CD4-positive, alpha-beta T cell (primary cell): ENCODE measurements at regions not wholly inside any gene's neighbourhood (a gene's known extent, or its start where the extent isn't known, plus 50 kb on each side); places are given as distances from the start of the nearest gene placed in this dataset.
"Not testable (repeated sequence)": the region's sequence is repeated elsewhere in the genome, so short reads cannot be mapped to it uniquely, and the experiment has no call there.

Source experiments
- ATAC-seq: fragments of 200-7000 bp; cut with Tn5 transposase; one replicate; pipeline ENCODE4 v1.10.0; 2022; ENCODE audit warnings: mild to moderate bottlenecking; ENCODE audit not compliant: poor library complexity
- CTCF ChIA-PET: fragments of 350-600 bp; sonication (Branson Sonifier 250); formaldehyde crosslinking; loops from one replicate; lab custom pipeline; 2021; ENCODE audit warnings: antibody characterized with exemption, inconsistent platforms; lab: Charles Lee
- POLR2A ChIA-PET: fragments of 350-600 bp; sonication (Branson Sonifier 250); formaldehyde crosslinking; loops from one replicate; lab custom pipeline; 2021; ENCODE audit warnings: antibody characterized with exemption, inconsistent platforms; lab: Charles Lee
- DNase-seq, 14 experiments: peaks; one replicate each; pipeline ENCODE4 v3.0.0-alpha.2; 2013 to 2020; ENCODE audit warnings: mixed read lengths in 2 of 14
- H3K27ac ChIP-seq, 2 donors: one replicate each; pipeline versions ENCODE4 v1.5.1 to v1.7.0; 2013; ENCODE audit warnings: low read length in 2 of 2, low read depth in 1 of 2, mild to moderate bottlenecking in 1 of 2
- H3K27me3 ChIP-seq, 2 experiments: 1 replicate in 1 of 2; 2 replicates in 1 of 2; pipeline versions ENCODE4 v1.6.1 to v1.7.0; 2013; ENCODE audit warnings: low read length in 2 of 2, control low read depth in 1 of 2, mild to moderate bottlenecking in 1 of 2, moderate library complexity in 1 of 2; ENCODE audit not compliant: insufficient read depth in 2 of 2, control insufficient read depth in 1 of 2
- H3K36me3 ChIP-seq: one replicate; pipeline ENCODE4 v1.6.1; 2013; ENCODE audit warnings: low read length, control low read depth; ENCODE audit not compliant: insufficient read depth
- H3K4me1 ChIP-seq: one replicate; pipeline ENCODE4 v1.6.1; 2013; ENCODE audit warnings: low read length, control low read depth; ENCODE audit not compliant: insufficient read depth
- H3K4me3 ChIP-seq: one replicate; pipeline ENCODE4 v1.5.1; 2013; ENCODE audit warnings: mild to moderate bottlenecking, low read length, moderate library complexity
- H3K9me3 ChIP-seq, 2 experiments: 1 replicate in 1 of 2; 2 replicates in 1 of 2; pipeline versions ENCODE4 v1.6.1 to v1.7.0; 2013; ENCODE audit warnings: low read length in 2 of 2, mild to moderate bottlenecking in 2 of 2, control low read depth in 1 of 2, moderate library complexity in 1 of 2; ENCODE audit not compliant: control insufficient read depth in 1 of 2, insufficient read depth in 1 of 2
- H3K27ac Mint-ChIP-seq: one replicate; pipeline ENCODE4 v1.8.0; 2020; ENCODE audit warnings: mixed read lengths
- H3K27me3 Mint-ChIP-seq: one replicate; pipeline ENCODE4 v1.8.0; 2021; ENCODE audit warnings: mixed read lengths
- H3K36me3 Mint-ChIP-seq: one replicate; pipeline ENCODE4 v1.8.0; 2021; ENCODE audit warnings: low read depth, mixed read lengths
- H3K4me1 Mint-ChIP-seq: one replicate; pipeline ENCODE4 v1.8.0; 2021; ENCODE audit warnings: low read depth, mixed read lengths
- H3K4me3 Mint-ChIP-seq: one replicate; pipeline ENCODE4 v1.8.0; 2020; ENCODE audit warnings: mild to moderate bottlenecking, mixed read lengths
- H3K9me3 Mint-ChIP-seq: one replicate; pipeline ENCODE4 v1.8.0; 2020; ENCODE audit warnings: mixed read lengths
- intact Hi-C, 2 experiments: fragments of 100-400 bp; cut with DNase I in 1 of 2; cut with micrococcal nuclease in 1 of 2; formaldehyde crosslinking; loops; one replicate each; pipeline versions ENCODE4 v1.15.1 to v1.9.0; 2023 to 2025; cut with DNase I, micrococcal nuclease
- TF ChIP-seq, protein P1 (sequence below): fragments of 200-600 bp; IDR thresholded peaks from one replicate; pipeline ENCODE4 v1.8.0; 2022; ENCODE audit warnings: antibody characterized with exemption, mild to moderate bottlenecking

DNA sequence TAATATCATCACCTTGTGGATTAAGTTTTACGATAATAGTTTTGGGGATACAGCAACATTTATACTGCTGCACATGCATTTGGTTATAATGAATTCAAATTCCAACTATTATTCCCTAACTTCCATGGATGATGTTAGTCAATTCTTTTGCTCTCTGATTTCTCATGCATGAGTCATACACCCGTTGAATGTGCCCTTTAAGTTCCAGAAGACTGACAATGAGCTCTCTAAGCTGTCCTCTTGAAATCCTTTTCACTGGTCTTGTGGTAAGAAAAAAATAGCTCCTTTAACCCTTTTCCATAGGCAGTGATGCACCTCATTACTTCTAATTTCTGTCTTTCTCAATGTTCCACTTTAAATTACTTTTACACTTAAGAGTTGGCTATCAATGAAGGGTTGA, 1095.2 kb upstream of the POU3F4 start:
- TF ChIP-seq, protein P1, sequence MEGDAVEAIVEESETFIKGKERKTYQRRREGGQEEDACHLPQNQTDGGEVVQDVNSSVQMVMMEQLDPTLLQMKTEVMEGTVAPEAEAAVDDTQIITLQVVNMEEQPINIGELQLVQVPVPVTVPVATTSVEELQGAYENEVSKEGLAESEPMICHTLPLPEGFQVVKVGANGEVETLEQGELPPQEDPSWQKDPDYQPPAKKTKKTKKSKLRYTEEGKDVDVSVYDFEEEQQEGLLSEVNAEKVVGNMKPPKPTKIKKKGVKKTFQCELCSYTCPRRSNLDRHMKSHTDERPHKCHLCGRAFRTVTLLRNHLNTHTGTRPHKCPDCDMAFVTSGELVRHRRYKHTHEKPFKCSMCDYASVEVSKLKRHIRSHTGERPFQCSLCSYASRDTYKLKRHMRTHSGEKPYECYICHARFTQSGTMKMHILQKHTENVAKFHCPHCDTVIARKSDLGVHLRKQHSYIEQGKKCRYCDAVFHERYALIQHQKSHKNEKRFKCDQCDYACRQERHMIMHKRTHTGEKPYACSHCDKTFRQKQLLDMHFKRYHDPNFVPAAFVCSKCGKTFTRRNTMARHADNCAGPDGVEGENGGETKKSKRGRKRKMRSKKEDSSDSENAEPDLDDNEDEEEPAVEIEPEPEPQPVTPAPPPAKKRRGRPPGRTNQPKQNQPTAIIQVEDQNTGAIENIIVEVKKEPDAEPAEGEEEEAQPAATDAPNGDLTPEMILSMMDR = no peak
- no peaks in the 10 kb centered on the region for H3K9me3 ChIP-seq
- no peak overlapping the region for H3K4me3 ChIP-seq
- no peaks in the 10 kb centered on the region for H3K4me1 ChIP-seq
- no peaks in the 10 kb centered on the region for H3K4me1 Mint-ChIP-seq
- H3K36me3 ChIP-seq = no peaks in the 10 kb centered on the region
- H3K9me3 Mint-ChIP-seq = no peaks in the 10 kb centered on the region
- no peak for DNase-seq
- ATAC-seq = no peak
- ChIA-PET CTCF (no interaction called here), POLR2A (no interaction called here)
- H3K36me3 Mint-ChIP-seq = no peaks in the 10 kb centered on the region
- intact Hi-C loops = no loop called here
- H3K27me3 ChIP-seq = no peaks in the 10 kb centered on the region
- H3K27ac ChIP-seq = no peak overlapping the region
- H3K27me3 Mint-ChIP-seq = no peaks in the 10 kb centered on the region
- H3K4me3 Mint-ChIP-seq = no peak overlapping the region
- H3K27ac Mint-ChIP-seq = no peak overlapping the region

DNA sequence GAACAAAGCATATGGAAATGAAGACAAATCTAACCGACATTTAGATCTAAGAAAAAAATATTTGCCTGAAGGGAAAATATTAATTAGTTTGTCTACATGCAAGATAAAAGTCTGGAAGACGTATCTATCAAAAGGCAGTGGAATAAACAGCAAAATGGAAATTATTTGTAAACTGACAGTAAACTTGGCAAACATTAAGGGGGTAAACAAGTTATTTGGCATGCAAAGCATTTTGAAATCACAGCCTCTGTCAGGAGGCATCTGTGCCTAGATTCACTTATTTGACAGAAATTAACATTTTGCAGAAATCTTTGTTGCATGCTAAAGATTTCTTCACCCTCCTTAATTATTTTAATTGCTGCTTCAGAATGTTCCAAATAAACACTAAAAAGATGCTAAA, 1065.8 kb upstream of the POU3F4 start:
- H3K4me1 Mint-ChIP-seq = no peaks in the 10 kb centered on the region
- H3K36me3 Mint-ChIP-seq = no peaks in the 10 kb centered on the region
- Histone ChIP-seq H3K9me3 (peaks cover 0 to 5% of the 10 kb centered on the region in 2 experiments), H3K4me3 (no peak overlapping the region), H3K27me3 (no peaks in the 10 kb centered on the region), H3K4me1 (no peaks in the 10 kb centered on the region), H3K36me3 (no peaks in the 10 kb centered on the region), H3K27ac (no peak overlapping the region)
- no peak for ATAC-seq
- peaks cover 3% of the 10 kb centered on the region for H3K9me3 Mint-ChIP-seq
- CTCF ChIA-PET = no interaction called here
- no peak overlapping the region for H3K4me3 Mint-ChIP-seq
- intact Hi-C loops = no loop called here
- H3K27ac Mint-ChIP-seq = no peak overlapping the region
- TF ChIP-seq, protein P1 = no peak
- H3K27me3 Mint-ChIP-seq = no peaks in the 10 kb centered on the region
- no peak for DNase-seq
- POLR2A ChIA-PET = no interaction called here

DNA sequence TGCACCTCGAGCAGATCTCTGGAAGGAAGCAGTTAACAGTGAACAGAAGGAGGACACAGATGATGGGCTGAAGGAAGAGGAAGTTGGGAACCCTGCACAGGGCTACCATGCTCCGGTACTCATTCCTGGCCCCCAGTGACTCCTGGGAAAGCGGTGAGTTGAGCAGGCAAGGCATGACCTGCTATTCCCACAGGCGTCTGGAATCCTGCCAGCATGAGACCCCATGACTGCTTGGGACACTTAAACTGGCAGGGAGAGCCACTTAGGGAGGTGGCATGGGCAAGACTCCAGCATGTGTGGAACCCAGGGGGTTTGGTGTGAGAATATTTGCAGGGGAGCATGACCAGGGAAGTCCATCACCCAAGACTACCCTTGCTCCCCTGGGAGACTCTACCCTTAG, 1056.4 kb upstream of the POU3F4 start:
- CTCF ChIA-PET = no interaction called here
- Mint-ChIP-seq H3K4me3 (no peak overlapping the region), H3K27me3 (no peaks in the 10 kb centered on the region), H3K27ac (no peak overlapping the region), H3K36me3 (no peaks in the 10 kb centered on the region), H3K4me1 (no peaks in the 10 kb centered on the region), H3K9me3 (no peaks in the 10 kb centered on the region)
- ATAC-seq (no peak), DNase-seq (no peak)
- Histone ChIP-seq H3K4me3 (no peak overlapping the region), H3K27me3 (no peaks in the 10 kb centered on the region), H3K27ac (no peak overlapping the region), H3K9me3 (peaks cover 0 to 12% of the 10 kb centered on the region in 2 experiments), H3K4me1 (no peaks in the 10 kb centered on the region), H3K36me3 (no peaks in the 10 kb centered on the region)
- intact Hi-C loops = no loop called here
- POLR2A ChIA-PET = no interaction called here
- TF ChIP-seq, protein P1 = no peak

DNA sequence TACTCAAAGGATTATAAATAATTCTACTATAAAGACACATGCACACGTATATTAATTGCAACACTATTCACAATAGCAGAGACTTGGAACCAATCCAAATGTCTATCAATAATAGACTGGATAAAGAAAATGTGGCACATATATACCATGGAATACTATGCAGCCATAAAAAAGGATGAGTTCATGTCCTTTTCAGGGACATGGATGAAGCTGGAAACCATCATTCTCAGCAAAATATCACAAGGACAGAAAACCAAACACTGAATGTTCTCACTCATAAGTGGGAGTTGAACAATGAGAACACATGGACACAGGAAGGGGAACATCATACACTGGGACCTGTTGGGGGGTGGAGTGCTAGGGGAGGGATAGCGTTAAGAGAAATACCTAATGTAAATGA, 1052.2 kb upstream of the POU3F4 start:
- ATAC-seq, H3K36me3 ChIP-seq, H3K27me3 Mint-ChIP-seq, H3K4me3 ChIP-seq, CTCF ChIA-PET, H3K27ac Mint-ChIP-seq, H3K4me1 ChIP-seq, H3K4me1 Mint-ChIP-seq, H3K27ac ChIP-seq, POLR2A ChIA-PET, intact Hi-C loops, H3K4me3 Mint-ChIP-seq, H3K9me3 Mint-ChIP-seq, DNase-seq, H3K27me3 ChIP-seq, H3K36me3 Mint-ChIP-seq: not testable (repeated sequence)
- peaks cover 0 to 12% of the 10 kb centered on the region in 2 experiments for H3K9me3 ChIP-seq
